ENCODE measurements at regions not wholly inside any gene's neighbourhood (a gene's known extent, or its start where the extent isn't known, plus 50 kb on each side); places are given as distances from the start of the nearest gene placed in this dataset.

GRCh38 chr17:10920558-10921108, 82.7 kb upstream of the PIRT start:
- Histone ChIP-seq H3K27ac (ENCODE audit: low read length) (no peak overlapping the region), H3K9me3 (ENCODE audit: control insufficient read depth, insufficient read depth, low read length) (no peaks in the 10 kb centered on the region), H3K4me1 (ENCODE audit: control insufficient read depth, insufficient read depth, low read length) (0 out of 2 replicates have a peak, but pooled peaks cover under 1% of the 10 kb centered on the region), H3K36me3 (ENCODE audit: control insufficient read depth, insufficient read depth, low read length) (no peaks in the 10 kb centered on the region), H3K27me3 (ENCODE audit: control insufficient read depth, insufficient read depth, low read length) (no peaks in the 10 kb centered on the region), H3K4me3 (ENCODE audit: low read length) (no peak overlapping the region)
- DNase-seq (ENCODE audit: low read depth, low spot score), result no peak
- WGBS (ENCODE audit: insufficient coverage, insufficient read length), result no CpG with 5 or more reads among the region's 5 CpGs

- Histone ChIP-seq H3K4me1 (ENCODE audit: control insufficient read depth, insufficient read depth, low read length) (no peaks in the 10 kb centered on the region), H3K27me3 (ENCODE audit: control insufficient read depth, insufficient read depth, low read length) (no peaks in the 10 kb centered on the region), H3K36me3 (ENCODE audit: control insufficient read depth, insufficient read depth, low read length) (no peaks in the 10 kb centered on the region), H3K4me3 (ENCODE audit: low read length) (no peak overlapping the region), H3K27ac (ENCODE audit: low read length) (no peak overlapping the region), H3K9me3 (ENCODE audit: control insufficient read depth, insufficient read depth, low read length) (no peaks in the 10 kb centered on the region)
- DNase-seq (ENCODE audit: low read depth, low spot score), result no peak
- WGBS (ENCODE audit: insufficient coverage, insufficient read length), result no CpG with 5 or more reads among the region's 7 CpGs
Measured at GRCh38 chr17:10907370-10907769, 69.5 kb upstream of the PIRT start.

- DNase-seq (ENCODE audit: low read depth, low spot score), result no peak
- H3K4me3 ChIP-seq (ENCODE audit: low read length), result no peak overlapping the region
- H3K27ac ChIP-seq (ENCODE audit: low read length), result no peak overlapping the region
- no peaks in the 10 kb centered on the region for H3K36me3 ChIP-seq (ENCODE audit: control insufficient read depth, insufficient read depth, low read length)
- no peaks in the 10 kb centered on the region for H3K9me3 ChIP-seq (ENCODE audit: control insufficient read depth, insufficient read depth, low read length)
- no peaks in the 10 kb centered on the region for H3K27me3 ChIP-seq (ENCODE audit: control insufficient read depth, insufficient read depth, low read length)
- no peaks in the 10 kb centered on the region for H3K4me1 ChIP-seq (ENCODE audit: control insufficient read depth, insufficient read depth, low read length)
Measured at GRCh38 chr17:10899281-10899680, 61.4 kb upstream of the PIRT start.

- H3K4me3 ChIP-seq (ENCODE audit: low read length), result no peak overlapping the region
- WGBS (ENCODE audit: insufficient coverage, insufficient read length), result no CpG with 5 or more reads among the region's 2 CpGs
- H3K9me3 ChIP-seq (ENCODE audit: control insufficient read depth, insufficient read depth, low read length), result no peaks in the 10 kb centered on the region
- H3K27me3 ChIP-seq (ENCODE audit: control insufficient read depth, insufficient read depth, low read length), result no peaks in the 10 kb centered on the region
- H3K27ac ChIP-seq (ENCODE audit: low read length), result no peak overlapping the region
- DNase-seq (ENCODE audit: low read depth, low spot score), result no peak
- no peaks in the 10 kb centered on the region for H3K4me1 ChIP-seq (ENCODE audit: control insufficient read depth, insufficient read depth, low read length)
- no peaks in the 10 kb centered on the region for H3K36me3 ChIP-seq (ENCODE audit: control insufficient read depth, insufficient read depth, low read length)
Measured at GRCh38 chr17:10894220-10894619, 56.3 kb upstream of the PIRT start.

GRCh38 chr17:10888858-10889257, 51.0 kb upstream of the PIRT start:
- WGBS (ENCODE audit: insufficient coverage, insufficient read length), result no CpG with 5 or more reads among the region's 4 CpGs
- Histone ChIP-seq H3K27ac (ENCODE audit: low read length) (no peak overlapping the region), H3K9me3 (ENCODE audit: control insufficient read depth, insufficient read depth, low read length) (no peaks in the 10 kb centered on the region), H3K36me3 (ENCODE audit: control insufficient read depth, insufficient read depth, low read length) (no peaks in the 10 kb centered on the region), H3K4me1 (ENCODE audit: control insufficient read depth, insufficient read depth, low read length) (no peaks in the 10 kb centered on the region), H3K27me3 (ENCODE audit: control insufficient read depth, insufficient read depth, low read length) (no peaks in the 10 kb centered on the region), H3K4me3 (ENCODE audit: low read length) (no peak overlapping the region)
- DNase-seq (ENCODE audit: low read depth, low spot score), result no peak

Data from iPS DF 6.9 (cell line).